ENCODE measurements at regions not wholly inside any gene's neighbourhood (a gene's known extent, or its start where the extent isn't known, plus 50 kb on each side); places are given as distances from the start of the nearest gene placed in this dataset.

DNA sequence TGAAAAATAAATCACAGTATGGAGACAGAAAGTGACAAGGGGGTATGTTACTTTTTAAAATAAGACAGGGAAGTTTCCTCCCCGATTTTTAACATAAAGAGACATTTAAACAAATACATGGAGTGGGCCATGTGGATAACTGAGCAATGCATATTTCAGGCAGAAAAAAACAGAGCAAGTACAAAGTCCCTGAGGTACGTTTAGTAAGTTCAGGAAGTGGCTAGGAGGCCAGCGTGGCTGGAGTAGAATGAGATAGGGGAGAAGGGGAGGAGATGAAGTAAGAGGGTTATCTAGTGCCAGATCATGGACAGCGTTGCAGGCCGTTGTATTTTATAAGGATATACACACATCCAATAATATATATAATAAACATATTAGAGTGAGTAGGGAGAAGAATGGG is 84.2 kb upstream of the ELL2 start:
- TF ChIP-seq, protein P1, sequence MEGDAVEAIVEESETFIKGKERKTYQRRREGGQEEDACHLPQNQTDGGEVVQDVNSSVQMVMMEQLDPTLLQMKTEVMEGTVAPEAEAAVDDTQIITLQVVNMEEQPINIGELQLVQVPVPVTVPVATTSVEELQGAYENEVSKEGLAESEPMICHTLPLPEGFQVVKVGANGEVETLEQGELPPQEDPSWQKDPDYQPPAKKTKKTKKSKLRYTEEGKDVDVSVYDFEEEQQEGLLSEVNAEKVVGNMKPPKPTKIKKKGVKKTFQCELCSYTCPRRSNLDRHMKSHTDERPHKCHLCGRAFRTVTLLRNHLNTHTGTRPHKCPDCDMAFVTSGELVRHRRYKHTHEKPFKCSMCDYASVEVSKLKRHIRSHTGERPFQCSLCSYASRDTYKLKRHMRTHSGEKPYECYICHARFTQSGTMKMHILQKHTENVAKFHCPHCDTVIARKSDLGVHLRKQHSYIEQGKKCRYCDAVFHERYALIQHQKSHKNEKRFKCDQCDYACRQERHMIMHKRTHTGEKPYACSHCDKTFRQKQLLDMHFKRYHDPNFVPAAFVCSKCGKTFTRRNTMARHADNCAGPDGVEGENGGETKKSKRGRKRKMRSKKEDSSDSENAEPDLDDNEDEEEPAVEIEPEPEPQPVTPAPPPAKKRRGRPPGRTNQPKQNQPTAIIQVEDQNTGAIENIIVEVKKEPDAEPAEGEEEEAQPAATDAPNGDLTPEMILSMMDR (IDR thresholded peaks at IDR 0.05): no peak
- no peaks in the 10 kb centered on the region for H3K9me3 Mint-ChIP-seq
- no peaks in the 10 kb centered on the region for H3K4me1 Mint-ChIP-seq
- DNase-seq (no peak), ATAC-seq (no peak)
- 56% methylated on average over 3 of the region's 5 CpGs for WGBS (ENCODE audit: insufficient coverage)
- no peak overlapping the region for H3K27ac ChIP-seq (ENCODE audit: low read length)
- H3K36me3 ChIP-seq (ENCODE audit: control insufficient read depth, insufficient read depth, low read length): no peaks in the 10 kb centered on the region
- H3K27ac Mint-ChIP-seq: no peak overlapping the region
- H3K27me3 ChIP-seq (ENCODE audit: control insufficient read depth, insufficient read depth, low read length): no peaks in the 10 kb centered on the region
- H3K4me3 Mint-ChIP-seq: no peak overlapping the region
- H3K27me3 Mint-ChIP-seq (ENCODE audit: low read depth in 2 of 2): peaks cover 2 to 11% of the 10 kb centered on the region in 2 donors
- H3K4me1 ChIP-seq (ENCODE audit: control insufficient read depth, insufficient read depth, low read length): no peaks in the 10 kb centered on the region
- H3K4me3 ChIP-seq (ENCODE audit: low read length): no peak overlapping the region
- no peaks in the 10 kb centered on the region for H3K9me3 ChIP-seq (ENCODE audit: control insufficient read depth, insufficient read depth, low read length)
- intact Hi-C loops (cut with micrococcal nuclease): no loop called here
- no peaks in the 10 kb centered on the region for H3K36me3 Mint-ChIP-seq

DNA sequence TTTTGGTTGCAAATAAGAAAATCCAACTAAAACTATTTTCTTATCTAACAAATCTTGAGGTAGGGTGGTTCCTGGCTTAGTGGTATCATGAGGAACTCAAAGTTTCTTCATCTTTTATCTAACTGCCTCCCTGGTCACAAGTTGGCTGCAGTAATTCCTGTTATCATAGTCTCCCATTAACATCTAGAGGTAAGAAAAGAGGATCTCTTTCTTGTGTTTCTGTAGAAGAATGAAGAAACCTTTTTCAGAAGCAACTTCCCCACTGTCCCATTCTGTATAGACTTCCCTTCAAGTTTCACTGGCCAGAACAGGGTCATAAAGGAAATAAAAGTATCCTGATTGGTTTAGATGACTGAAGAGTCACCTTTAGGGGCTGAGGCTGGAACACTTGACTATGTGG is 81.8 kb upstream of the ELL2 start:
- Histone ChIP-seq H3K4me1 (ENCODE audit: control insufficient read depth, insufficient read depth, low read length) (no peaks in the 10 kb centered on the region), H3K9me3 (ENCODE audit: control insufficient read depth, insufficient read depth, low read length) (no peaks in the 10 kb centered on the region), H3K27me3 (ENCODE audit: control insufficient read depth, insufficient read depth, low read length) (no peaks in the 10 kb centered on the region), H3K4me3 (ENCODE audit: low read length) (no peak overlapping the region), H3K27ac (ENCODE audit: low read length) (no peak overlapping the region), H3K36me3 (ENCODE audit: control insufficient read depth, insufficient read depth, low read length) (no peaks in the 10 kb centered on the region)
- H3K4me3 Mint-ChIP-seq: no peak overlapping the region
- H3K27me3 Mint-ChIP-seq (ENCODE audit: low read depth in 2 of 2): peaks cover 10 to 20% of the 10 kb centered on the region in 2 donors
- DNase-seq: no peak
- TF ChIP-seq, protein P1 (IDR thresholded peaks at IDR 0.05): no peak
- no peaks in the 10 kb centered on the region for H3K4me1 Mint-ChIP-seq
- H3K36me3 Mint-ChIP-seq: no peaks in the 10 kb centered on the region
- H3K27ac Mint-ChIP-seq: no peak overlapping the region
- peaks cover under 1 to 2% of the 10 kb centered on the region in 2 donors for H3K9me3 Mint-ChIP-seq
- ATAC-seq: peak in 1 of 3 donors; percentile 57
- intact Hi-C loops (cut with micrococcal nuclease): no loop called here

- ATAC-seq: no peak
These were observed 75.5 kb upstream of the ELL2 start for GRCh38 chr5:96037128-96037527.

GRCh38 chr5:96036301-96036700 is 74.7 kb upstream of the ELL2 start:
- no peak for DNase-seq
- intact Hi-C loops (cut with micrococcal nuclease): no loop called here
- Histone ChIP-seq H3K36me3 (ENCODE audit: control insufficient read depth, insufficient read depth, low read length) (no peaks in the 10 kb centered on the region), H3K27ac (ENCODE audit: low read length) (no peak overlapping the region), H3K9me3 (ENCODE audit: control insufficient read depth, insufficient read depth, low read length) (no peaks in the 10 kb centered on the region), H3K4me1 (ENCODE audit: control insufficient read depth, insufficient read depth, low read length) (no peaks in the 10 kb centered on the region), H3K27me3 (ENCODE audit: control insufficient read depth, insufficient read depth, low read length) (no peaks in the 10 kb centered on the region), H3K4me3 (ENCODE audit: low read length) (no peak overlapping the region)
- Mint-ChIP-seq H3K36me3 (no peaks in the 10 kb centered on the region), H3K9me3 (peaks cover 2 to 3% of the 10 kb centered on the region in 2 donors), H3K4me1 (no peaks in the 10 kb centered on the region), H3K27me3 (ENCODE audit: low read depth in 2 of 2) (peaks cover 9 to 13% of the 10 kb centered on the region in 2 donors), H3K4me3 (no peak overlapping the region), H3K27ac (no peak overlapping the region)
- ATAC-seq: no peak
- TF ChIP-seq, protein P1 (IDR thresholded peaks at IDR 0.05): no peak
- WGBS (ENCODE audit: insufficient coverage): 83% methylated on average over 1 of the region's 1 CpG

More at GRCh38 chr5:96037128-96037527, 75.5 kb upstream of the ELL2 start:
- H3K36me3 Mint-ChIP-seq: no peaks in the 10 kb centered on the region
- Histone ChIP-seq H3K9me3 (ENCODE audit: control insufficient read depth, insufficient read depth, low read length) (no peaks in the 10 kb centered on the region), H3K4me1 (ENCODE audit: control insufficient read depth, insufficient read depth, low read length) (no peaks in the 10 kb centered on the region), H3K27ac (ENCODE audit: low read length) (no peak overlapping the region), H3K4me3 (ENCODE audit: low read length) (no peak overlapping the region), H3K36me3 (ENCODE audit: control insufficient read depth, insufficient read depth, low read length) (no peaks in the 10 kb centered on the region), H3K27me3 (ENCODE audit: control insufficient read depth, insufficient read depth, low read length) (no peaks in the 10 kb centered on the region)
- H3K27me3 Mint-ChIP-seq (ENCODE audit: low read depth in 2 of 2): peaks cover 9 to 13% of the 10 kb centered on the region in 2 donors
- TF ChIP-seq, protein P1 (IDR thresholded peaks at IDR 0.05): no peak
- intact Hi-C loops (cut with micrococcal nuclease): no loop called here
- 95% methylated on average over 2 of the region's 2 CpGs for WGBS (ENCODE audit: insufficient coverage)
- peaks cover 2 to 3% of the 10 kb centered on the region in 2 donors for H3K9me3 Mint-ChIP-seq
- no peak for DNase-seq
- no peak overlapping the region for H3K4me3 Mint-ChIP-seq
- H3K27ac Mint-ChIP-seq: no peak overlapping the region
- H3K4me1 Mint-ChIP-seq: no peaks in the 10 kb centered on the region

All from natural killer cell (primary cell).